Uterus (tissue), 3 donors: ENCODE measurements at regions not wholly inside any gene's neighbourhood (a gene's known extent, or its start where the extent isn't known, plus 50 kb on each side); places are given as distances from the start of the nearest gene placed in this dataset.

Experiments used
- DNase-seq, 2 donors: peaks; one replicate each; pipeline ENCODE4 v3.0.0-alpha.2; 2019 to 2020
- H3K27ac ChIP-seq, 2 donors: fragments of 200-600 bp; sonication (generic); 1 replicate in 1 of 2; 2 replicates in 1 of 2; pipeline ENCODE4 v1.5.1; 2016 to 2018
- H3K27me3 ChIP-seq, 2 donors: fragments of 200-600 bp; sonication (generic); one replicate each; pipeline ENCODE4 v1.5.1; 2018 to 2019; ENCODE audit warnings: control low read depth in 1 of 2
- H3K36me3 ChIP-seq, 2 donors: fragments of 200-600 bp; sonication (generic); one replicate each; pipeline ENCODE4 v1.5.1; 2019; ENCODE audit warnings: control low read depth in 1 of 2
- H3K4me1 ChIP-seq, 2 donors: fragments of 200-600 bp; sonication (generic); one replicate each; pipeline ENCODE4 v1.5.1; 2018 to 2019; ENCODE audit warnings: control low read depth in 1 of 2
- H3K4me3 ChIP-seq, 2 donors: fragments of 200-600 bp; sonication (generic); 1 replicate in 1 of 2; 2 replicates in 1 of 2; pipeline ENCODE4 v1.5.1; 2018 to 2019; ENCODE audit warnings: mild to moderate bottlenecking in 1 of 2
- H3K9me3 ChIP-seq, 2 donors: fragments of 200-600 bp; sonication (generic); one replicate each; pipeline ENCODE4 v1.5.1; 2019; ENCODE audit warnings: control low read depth in 1 of 2
- POLR2A ChIP-seq, 2 donors: fragments of 450-650 bp; IDR thresholded peaks; one replicate each; pipeline ENCODE4 v1.6.1; 2016; ENCODE audit warnings: antibody characterized with exemption in 2 of 2, mild to moderate bottlenecking in 1 of 2, moderate library complexity in 1 of 2
- intact Hi-C: fragments of 100-400 bp; cut with DNase I; formaldehyde crosslinking; loops from one replicate; pipeline ENCODE4 v1.15.1; 2023; ENCODE audit warnings: low total_unique reads
- TF ChIP-seq, protein P1 (sequence below), 4 experiments: fragments of 200-600 bp in 2 of 4; fragments of 450-650 bp in 2 of 4; sonication (generic) in 2 of 4; IDR thresholded peaks; one replicate each; pipeline ENCODE4 v1.5.1; 2016 to 2019; ENCODE audit warnings: antibody characterized with exemption in 4 of 4, mild to moderate bottlenecking in 2 of 4, moderate library complexity in 1 of 4
- donor health status: DM: yes; HTN: yes; CAD: no.

DNA sequence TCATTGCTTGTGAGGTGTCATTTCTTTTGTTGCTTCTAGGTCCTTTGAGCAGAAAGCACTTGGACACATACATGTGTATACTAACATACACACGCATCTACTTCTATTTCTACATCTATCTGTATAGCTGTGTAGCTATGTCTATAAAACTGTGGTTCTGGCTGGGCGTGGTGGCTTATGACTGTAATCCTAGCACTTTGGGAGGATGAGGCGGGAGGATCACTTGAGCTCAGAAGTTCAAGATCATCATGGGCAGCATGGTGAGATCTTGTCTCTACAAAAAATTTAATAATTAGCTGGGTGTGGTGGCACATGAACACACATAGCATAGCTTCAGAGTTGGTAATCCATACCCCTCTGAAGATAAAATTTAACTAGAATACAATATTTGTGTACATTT lies 65.0 kb upstream of the MAGI1 start:
- Histone ChIP-seq H3K4me1 (no peaks in the 10 kb centered on the region), H3K9me3 (no peaks in the 10 kb centered on the region), H3K36me3 (no peaks in the 10 kb centered on the region), H3K27me3 (no peaks in the 10 kb centered on the region), H3K27ac (no peak overlapping the region), H3K4me3 (no peak overlapping the region)
- intact Hi-C loops: no loop called here
- no peak for DNase-seq
- TF ChIP-seq, protein P1, sequence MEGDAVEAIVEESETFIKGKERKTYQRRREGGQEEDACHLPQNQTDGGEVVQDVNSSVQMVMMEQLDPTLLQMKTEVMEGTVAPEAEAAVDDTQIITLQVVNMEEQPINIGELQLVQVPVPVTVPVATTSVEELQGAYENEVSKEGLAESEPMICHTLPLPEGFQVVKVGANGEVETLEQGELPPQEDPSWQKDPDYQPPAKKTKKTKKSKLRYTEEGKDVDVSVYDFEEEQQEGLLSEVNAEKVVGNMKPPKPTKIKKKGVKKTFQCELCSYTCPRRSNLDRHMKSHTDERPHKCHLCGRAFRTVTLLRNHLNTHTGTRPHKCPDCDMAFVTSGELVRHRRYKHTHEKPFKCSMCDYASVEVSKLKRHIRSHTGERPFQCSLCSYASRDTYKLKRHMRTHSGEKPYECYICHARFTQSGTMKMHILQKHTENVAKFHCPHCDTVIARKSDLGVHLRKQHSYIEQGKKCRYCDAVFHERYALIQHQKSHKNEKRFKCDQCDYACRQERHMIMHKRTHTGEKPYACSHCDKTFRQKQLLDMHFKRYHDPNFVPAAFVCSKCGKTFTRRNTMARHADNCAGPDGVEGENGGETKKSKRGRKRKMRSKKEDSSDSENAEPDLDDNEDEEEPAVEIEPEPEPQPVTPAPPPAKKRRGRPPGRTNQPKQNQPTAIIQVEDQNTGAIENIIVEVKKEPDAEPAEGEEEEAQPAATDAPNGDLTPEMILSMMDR (IDR thresholded peaks at IDR 0.05): no peak
- TF ChIP-seq POLR2A (IDR thresholded peaks at IDR 0.05): no peak

DNA sequence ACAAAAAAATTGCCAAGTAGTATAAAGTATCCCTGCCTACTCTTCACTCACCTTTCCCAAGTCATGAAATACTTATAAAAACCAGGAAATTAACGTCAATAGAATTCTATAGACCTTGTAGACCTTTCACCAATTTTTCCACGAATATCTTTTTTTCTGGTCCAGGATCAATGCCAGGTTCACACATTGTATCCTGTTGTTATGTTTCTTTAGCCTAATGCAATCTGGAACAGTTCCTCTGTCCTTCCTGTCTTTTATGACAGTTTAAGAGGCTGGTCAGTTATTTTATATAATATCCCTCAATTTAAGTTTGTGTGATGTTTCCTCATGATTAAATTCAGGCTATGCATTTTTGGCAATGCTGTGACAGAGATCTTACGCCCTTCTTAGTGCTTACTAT lies 63.2 kb upstream of the MAGI1 start:
- intact Hi-C loops: no loop called here
- no peaks in the 10 kb centered on the region for H3K4me1 ChIP-seq
- H3K9me3 ChIP-seq: no peaks in the 10 kb centered on the region
- H3K36me3 ChIP-seq: no peaks in the 10 kb centered on the region
- no peak overlapping the region for H3K4me3 ChIP-seq
- H3K27ac ChIP-seq: no peak overlapping the region
- DNase-seq: no peak
- no peaks in the 10 kb centered on the region for H3K27me3 ChIP-seq
- TF ChIP-seq, protein P1 (IDR thresholded peaks at IDR 0.05): no peak
- no peak for TF ChIP-seq POLR2A (IDR thresholded peaks at IDR 0.05)

DNA sequence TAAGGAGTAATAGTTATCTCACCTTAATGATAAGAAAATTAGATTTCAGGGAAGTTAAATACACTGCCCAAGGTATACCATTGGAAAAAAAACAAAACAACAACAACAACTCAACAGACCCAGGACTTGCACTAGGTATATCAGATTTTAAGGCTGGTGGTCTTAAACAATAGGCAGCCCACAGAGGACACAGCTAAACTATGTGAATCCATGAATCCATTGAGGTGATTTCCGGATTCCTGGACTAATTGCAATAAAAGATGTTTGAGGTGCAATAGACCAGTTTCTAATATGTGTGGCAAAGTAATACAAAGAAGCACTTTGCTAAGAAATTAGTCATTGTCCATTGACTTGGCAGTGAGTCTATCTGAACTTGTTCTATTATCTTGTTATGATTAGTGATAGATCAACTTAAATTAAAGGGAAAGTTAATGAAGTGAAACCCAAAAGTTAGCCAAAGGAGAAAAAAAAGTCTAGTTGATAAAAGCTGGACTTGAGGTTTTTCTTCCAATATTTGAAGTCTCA lies 60.9 kb upstream of the MAGI1 start:
- no peak overlapping the region for H3K27ac ChIP-seq
- intact Hi-C loops: no loop called here
- no peak overlapping the region for H3K4me3 ChIP-seq
- H3K9me3 ChIP-seq: no peaks in the 10 kb centered on the region
- no peak for TF ChIP-seq POLR2A (IDR thresholded peaks at IDR 0.05)
- no peaks in the 10 kb centered on the region for H3K4me1 ChIP-seq
- no peak for DNase-seq
- H3K27me3 ChIP-seq: no peaks in the 10 kb centered on the region
- no peaks in the 10 kb centered on the region for H3K36me3 ChIP-seq

DNA sequence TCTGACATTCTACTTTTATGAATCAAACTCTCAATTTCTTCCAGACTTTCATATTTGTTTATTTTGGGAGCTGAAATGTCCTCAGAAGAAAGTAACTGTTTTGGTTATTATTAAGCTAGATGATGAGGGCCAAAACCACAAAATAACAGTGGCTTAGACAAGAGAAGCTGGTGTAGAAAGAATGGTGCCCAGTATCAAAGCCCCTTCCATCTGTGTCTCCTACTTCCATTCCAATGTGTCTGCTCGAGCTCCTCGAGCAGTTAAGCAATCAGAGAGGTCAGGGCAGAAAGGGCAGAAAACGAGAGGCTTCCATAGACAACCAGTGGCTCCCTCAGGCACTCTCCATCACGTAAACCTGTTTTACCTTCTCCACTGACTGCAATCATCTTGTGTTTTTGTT lies 59.7 kb upstream of the MAGI1 start:
- no peaks in the 10 kb centered on the region for H3K36me3 ChIP-seq
- no peak overlapping the region for H3K4me3 ChIP-seq
- intact Hi-C loops: no loop called here
- H3K4me1 ChIP-seq: no peaks in the 10 kb centered on the region
- H3K27me3 ChIP-seq: no peaks in the 10 kb centered on the region
- no peak for DNase-seq
- H3K27ac ChIP-seq: no peak overlapping the region
- no peaks in the 10 kb centered on the region for H3K9me3 ChIP-seq
- TF ChIP-seq POLR2A (IDR thresholded peaks at IDR 0.05): no peak
- TF ChIP-seq, protein P1 (IDR thresholded peaks at IDR 0.05): no peak

DNA sequence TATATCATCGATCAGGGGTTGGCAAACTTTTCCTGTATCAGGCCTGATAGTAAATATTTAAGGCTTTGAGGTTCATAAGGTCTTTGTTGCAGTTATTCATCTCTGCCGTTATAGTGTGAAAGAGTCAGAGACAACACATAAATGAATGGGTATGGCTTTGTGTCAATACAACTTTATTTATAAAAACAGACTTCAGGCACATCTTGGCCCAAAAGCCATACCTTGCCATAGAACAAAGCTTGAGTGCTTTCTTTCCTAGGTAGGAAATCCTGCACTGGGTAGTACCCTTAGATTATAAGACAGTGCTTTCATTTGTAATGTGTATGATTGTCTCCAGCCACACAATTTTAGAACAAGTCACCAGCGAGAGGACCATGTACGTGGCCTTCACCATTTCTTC lies 58.9 kb upstream of the MAGI1 start:
- DNase-seq: no peak
- TF ChIP-seq, protein P1 (IDR thresholded peaks at IDR 0.05): no peak
- TF ChIP-seq POLR2A (IDR thresholded peaks at IDR 0.05): no peak
- intact Hi-C loops: no loop called here
- Histone ChIP-seq H3K4me1 (no peaks in the 10 kb centered on the region), H3K36me3 (no peaks in the 10 kb centered on the region), H3K27ac (no peak overlapping the region), H3K4me3 (no peak overlapping the region), H3K27me3 (no peaks in the 10 kb centered on the region), H3K9me3 (no peaks in the 10 kb centered on the region)
